HG02610 (cell line): ENCODE measurements at regions not wholly inside any gene's neighbourhood (a gene's known extent, or its start where the extent isn't known, plus 50 kb on each side); places are given as distances from the start of the nearest gene placed in this dataset.
"Not testable (repeated sequence)": the region's sequence is repeated elsewhere in the genome, so short reads cannot be mapped to it uniquely, and the experiment has no call there.

Source experiments
- ATAC-seq: cut with Tn5 transposase; IDR thresholded peaks from one replicate; pipeline ENCODE4 v1.9.1; 2021; ENCODE audit warnings: mild to moderate bottlenecking, moderate library complexity; ENCODE audit not compliant: unreplicated experiment

DNA sequence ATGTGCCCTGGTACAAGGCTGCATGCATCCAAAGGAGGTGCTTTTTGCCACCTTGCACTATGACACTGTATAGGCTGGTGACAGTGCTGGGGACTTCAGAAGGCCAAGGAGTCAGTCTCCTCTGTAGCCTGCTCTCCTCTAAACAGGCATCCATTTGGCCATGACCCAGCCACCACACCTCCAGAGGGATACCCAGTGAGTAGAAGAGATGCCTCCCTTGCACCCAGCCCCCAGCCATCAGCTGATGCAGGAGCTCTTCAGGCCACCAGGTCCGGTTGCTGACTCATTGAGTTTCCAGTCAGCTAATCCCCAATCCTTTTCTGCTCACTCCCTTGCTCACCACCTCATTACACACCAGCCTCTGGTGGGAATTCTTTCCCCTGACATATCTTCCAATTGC lies 99.8 kb downstream of the PJA1 start:
- ATAC-seq = no peak

DNA sequence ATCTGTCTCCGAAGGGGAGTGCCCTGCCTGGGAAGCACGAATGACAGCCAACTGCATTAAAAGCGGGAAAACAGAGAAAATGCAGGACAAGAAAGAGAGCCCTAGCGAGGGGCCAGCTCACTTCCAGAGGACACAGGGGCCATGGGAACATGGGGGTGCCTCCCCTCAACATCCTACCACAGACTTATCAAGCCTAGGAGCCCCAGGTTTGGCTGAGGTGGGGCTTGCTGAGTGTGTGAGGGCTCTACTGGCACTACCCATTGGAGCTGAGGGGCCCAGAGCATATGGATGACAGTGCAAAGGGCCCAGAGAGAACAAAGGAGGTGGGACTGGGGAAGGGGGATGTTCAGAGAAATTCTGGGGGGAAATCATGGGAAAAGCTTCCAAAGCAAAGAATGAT lies 101.8 kb downstream of the PJA1 start:
- no peak for ATAC-seq

DNA sequence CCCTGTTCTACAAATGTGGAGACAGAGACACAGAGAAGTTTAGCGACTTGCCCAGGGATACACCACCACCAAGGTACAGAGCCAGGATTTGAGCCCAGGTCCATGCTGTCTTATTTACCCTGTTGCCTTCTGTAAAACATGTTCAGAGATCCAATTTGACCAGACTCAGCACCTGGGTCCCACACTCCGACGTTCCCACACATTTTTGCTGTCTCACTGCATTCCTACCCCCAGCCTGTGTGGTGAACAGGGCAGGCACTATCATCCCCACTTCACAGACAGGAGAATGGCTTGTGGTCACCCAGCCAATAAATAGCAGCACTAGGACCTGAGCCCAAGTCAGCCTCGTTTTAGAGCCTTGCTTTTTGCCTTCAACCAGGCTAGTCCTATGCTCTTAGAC lies 102.8 kb downstream of the PJA1 start:
- no peak for ATAC-seq

DNA sequence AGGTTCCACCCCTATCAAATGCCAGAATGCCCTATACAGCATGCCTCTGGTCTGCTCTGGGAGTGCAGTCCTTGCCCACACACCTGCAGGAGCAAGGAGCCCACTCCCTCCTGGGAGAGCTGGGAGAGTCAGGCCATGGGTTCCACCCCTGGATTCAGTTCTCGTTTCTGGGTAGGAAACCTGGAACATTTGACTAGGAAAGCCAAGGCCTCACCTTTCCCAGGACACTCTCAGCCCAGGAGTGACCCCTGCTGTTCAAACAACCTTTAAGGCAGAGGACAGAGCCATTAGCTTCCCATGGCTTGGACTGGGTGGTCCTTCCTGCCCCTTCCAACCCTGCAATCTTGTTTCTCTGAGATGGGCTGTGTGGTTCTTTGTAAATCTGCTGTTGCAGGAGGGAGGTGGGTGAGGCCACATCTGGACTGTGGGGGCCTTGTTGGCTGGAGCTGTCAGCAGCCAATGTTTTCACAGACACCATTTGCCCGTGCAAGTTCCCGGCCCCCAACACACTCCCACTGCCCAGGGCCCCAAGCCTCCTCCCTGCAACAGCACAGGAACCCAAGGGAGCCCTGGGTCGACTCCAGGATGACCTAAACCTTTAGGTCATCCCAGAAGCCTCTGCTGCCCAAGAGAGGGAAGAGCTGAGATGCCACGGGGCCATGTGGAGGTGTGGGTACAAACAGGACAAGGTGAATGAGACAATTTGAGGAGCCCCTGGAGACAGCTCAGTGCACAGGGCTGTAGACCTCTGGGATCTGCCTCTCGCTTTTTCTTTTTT lies 104.4 kb downstream of the PJA1 start:
- ATAC-seq = no peak

DNA sequence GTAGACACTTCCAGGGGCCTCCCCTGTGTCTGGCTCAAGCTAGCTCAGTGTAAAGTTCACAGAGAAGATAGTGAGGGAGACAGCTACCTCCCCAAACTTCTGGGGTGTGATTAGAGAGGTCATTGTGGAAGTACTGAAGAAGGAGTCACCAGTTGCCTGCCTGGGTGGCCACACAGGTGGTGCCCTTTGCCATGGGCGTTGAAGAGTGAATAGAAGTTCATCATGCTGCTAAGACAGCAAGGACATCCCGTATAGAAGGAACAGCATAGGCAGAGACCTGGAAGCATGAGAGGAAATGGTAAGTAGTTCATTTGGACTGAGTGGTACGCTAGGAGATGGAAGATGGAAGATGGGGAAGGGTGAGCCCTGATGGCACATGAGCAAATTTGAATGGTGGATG lies 110.1 kb downstream of the PJA1 start:
- ATAC-seq = no peak

DNA sequence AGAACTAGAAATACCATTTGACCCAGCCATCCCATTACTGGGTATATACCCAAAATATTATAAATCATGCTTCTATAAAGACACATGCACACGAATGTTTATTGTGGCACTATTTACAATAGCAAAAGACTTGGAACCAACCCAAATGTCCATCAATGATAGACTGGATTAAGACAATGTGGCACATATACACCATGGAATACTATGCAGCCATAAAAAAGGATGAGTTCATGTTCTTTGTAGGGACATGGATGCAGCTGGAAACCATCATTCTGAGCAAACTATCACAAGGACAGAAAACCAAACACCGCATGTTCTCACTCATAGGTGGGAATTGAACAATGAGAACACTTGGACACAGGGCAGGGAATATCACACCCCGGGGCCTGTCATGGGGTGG lies 110.8 kb downstream of the PJA1 start:
- not testable (repeated sequence) for ATAC-seq

DNA sequence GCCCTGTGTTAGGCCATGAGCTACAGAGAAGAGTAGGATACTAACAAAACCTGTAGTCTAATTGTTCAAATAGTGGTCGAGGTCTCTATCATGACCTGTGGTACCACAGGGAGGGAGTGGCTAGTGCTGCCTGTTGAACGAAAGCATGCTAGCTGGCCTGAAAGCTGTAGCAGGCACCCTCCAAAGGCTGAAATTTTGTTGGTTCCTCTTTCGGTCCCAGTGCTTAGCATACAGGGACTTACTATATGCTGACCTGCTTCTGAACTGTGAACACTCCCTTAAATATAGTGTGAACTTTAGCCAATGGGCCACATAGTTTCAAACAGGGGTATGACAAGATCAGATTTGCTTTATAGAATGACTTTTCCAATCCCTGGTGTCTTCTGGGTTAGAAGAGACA lies 113.4 kb downstream of the PJA1 start:
- ATAC-seq = no peak

DNA sequence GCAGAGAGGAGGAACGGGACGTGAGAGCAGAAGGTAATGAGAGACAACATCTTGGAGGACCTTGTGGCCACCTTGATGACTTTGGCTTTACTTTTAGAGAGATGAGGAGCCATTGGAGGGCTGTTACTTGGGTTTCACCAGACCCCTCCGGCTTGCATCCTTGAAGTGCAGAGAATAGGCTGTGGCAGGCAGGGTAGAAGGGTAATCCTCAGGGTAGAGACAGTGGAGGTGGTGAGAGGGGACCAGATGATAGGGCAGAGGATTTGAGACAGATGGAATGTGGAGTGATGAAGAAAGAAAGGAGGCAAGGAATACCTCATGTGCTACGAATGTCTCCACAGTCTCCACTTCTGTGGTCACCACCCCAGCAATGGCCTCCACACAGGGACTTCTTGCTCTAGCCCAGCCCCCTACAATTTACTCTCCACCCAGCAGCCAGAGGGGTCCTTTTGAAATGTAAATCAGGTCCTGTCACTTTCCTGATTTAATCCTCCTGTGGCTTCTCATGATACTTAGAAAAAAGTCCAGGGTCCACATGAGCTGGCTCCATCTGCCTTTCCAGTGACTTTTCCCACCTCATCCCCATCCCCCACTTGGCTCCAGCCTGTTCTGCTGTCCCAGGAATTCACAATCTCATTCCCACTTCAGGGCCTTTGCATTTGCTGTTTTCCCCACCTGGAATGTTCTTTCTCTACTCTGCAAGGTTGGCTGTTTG lies 115.0 kb downstream of the PJA1 start:
- no peak for ATAC-seq

DNA sequence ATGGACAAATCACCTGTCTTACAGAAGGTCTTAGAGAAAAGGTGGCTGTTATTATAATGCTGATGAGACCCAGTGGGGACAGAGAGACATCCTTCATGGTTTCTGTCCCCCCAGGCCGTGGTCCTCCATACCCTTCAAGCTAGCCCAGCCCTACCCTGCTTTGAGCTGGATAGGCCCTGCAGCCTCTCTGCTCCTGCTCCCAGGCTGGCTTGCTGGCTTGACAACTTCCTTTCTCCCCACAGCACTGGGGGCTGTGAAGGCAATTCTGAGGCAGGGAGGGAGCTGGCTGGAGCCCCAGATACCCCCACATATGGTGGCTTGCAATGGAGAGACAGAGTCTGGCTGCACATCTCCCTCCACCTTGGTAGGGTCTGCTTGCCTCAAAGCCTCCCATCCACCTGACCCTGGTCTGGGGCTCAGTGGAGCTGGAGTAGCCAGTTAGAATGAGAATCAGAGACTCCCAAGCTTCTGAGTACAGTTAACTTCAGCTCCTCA lies 118.2 kb downstream of the PJA1 start:
- ATAC-seq = no peak

DNA sequence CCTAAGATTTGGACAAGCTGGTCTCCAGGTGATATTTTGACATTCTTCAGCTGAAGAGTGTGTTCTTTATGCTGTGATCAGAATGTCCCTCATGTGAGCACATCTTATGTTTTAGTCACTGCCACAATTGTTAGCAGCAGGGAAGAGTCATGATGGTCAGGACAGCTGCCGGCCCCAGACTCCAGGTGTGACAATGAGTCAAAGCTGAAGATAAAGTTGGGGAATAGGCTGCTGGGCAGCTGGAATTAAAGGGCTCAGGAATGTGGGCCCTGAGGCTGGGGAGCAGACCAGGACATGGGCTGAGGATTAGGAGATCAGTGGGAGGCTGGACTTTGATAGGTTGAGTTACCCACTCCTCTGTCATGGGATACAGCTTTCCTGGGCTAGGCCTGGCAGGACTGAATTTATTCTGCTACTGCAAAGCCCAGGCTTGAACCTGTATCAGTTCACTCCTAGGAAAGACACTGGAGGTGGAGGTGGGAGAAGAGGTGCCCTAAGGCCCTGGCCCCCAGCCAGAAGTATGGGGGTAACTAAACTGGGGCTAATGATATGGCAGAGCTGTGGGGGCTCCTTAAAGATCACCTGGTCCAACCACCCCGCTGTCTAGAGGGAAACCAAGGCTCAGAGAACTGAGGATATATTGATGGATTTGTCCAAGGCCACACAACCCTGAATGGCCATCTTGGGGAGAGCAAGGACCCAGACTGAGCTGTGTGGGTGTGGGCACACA lies 119.5 kb downstream of the PJA1 start:
- no peak for ATAC-seq

DNA sequence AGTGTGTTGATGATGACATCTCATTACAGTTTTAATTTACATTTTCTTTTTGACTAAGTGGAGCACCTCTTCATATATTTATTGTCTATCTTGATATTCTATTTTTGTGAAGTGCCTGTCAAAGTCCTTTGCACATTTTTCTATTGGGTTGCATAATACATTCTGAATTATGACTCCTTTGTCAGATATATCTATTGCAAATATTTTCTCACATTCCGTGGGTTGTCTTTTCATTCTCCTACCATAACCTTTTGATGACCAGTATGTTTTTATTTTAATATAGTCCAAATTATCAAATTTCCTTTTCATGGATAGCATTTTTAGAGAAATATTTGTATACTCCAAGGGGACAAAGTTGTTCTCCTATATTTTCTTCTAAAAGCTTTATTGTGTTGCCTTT lies 126.4 kb downstream of the PJA1 start:
- no peak for ATAC-seq

DNA sequence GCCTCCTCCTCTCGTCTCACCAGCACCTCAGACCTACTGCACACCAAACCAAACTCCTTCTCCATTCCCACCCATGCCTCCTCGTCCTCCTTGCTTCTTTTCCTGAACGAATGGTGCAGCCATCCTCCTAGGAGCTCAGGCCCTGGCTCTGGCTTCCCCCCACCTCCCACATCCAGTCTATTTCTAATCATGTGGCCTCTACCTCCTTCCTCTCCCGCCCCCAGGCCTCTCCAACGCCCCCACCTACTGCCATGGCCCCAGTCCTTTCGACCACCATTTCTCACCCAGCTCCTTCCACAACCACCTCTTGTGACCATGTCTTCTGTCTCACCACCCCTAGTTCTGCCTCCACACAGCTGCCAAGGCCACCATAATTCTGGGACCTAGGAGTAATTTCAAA lies 127.1 kb downstream of the PJA1 start:
- no peak for ATAC-seq

DNA sequence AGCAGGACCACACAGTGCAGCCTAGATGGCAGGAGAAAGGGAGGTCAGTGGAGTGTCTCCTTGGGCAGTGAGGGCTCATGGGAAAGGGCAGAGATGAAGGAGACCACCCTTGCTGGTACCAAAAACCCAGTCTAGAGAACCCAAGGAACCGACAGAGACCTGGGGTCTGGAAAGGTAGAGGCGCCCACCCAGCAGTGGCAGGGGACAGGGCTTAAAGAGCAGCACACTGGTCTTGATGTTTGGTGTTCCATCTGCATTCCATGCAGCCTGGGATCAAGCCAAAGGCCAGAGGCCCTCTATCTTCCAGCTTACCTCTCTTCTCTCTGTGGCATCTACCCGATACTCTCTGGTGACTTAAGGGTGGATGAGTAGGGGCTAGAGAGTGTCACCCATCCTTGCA lies 127.5 kb downstream of the PJA1 start:
- no peak for ATAC-seq

DNA sequence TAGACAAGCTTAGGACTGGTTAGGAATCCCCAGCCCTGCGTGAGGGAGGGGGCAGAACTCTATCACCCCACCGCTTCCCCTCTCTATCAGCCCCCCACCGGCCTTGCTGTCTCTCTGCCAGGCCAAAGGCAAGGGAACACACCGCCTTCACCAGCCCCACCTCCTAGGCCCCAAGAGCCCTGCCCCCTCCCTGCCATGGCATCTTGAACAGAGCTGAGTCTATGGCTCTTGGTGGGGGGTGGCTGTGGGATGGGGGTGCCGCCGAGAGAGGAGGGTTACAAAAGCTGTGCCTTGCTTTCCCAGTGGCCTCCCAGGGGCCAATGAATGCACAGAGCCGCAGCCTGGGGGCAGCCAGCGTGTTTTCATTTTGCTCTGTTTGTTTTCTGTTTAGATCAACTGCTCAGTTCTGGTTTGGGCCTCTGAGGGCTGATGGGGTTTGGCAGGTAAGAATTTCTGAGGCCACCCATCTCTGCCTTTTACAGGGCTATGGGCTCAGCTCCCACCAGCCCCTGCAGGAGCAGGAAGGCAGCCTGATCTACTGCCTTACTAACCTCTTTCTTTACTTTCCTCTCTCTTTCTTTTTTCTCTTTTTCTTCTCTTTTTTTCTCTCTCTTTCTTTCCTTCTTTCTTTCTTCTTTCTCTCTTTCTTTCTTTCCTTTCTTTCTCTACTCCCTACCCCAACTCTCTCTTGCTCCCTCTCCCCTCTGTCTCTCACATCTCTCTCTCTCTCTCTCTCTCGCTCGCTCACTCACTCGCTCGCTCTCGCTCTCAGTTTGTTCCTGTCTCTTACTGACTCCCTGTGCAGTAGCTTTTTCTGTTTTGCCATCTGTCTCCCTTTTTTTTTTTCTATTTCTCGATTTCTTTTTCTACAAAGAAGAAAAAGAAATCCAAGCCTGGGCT lies 128.3 kb downstream of the PJA1 start:
- no peak for ATAC-seq

DNA sequence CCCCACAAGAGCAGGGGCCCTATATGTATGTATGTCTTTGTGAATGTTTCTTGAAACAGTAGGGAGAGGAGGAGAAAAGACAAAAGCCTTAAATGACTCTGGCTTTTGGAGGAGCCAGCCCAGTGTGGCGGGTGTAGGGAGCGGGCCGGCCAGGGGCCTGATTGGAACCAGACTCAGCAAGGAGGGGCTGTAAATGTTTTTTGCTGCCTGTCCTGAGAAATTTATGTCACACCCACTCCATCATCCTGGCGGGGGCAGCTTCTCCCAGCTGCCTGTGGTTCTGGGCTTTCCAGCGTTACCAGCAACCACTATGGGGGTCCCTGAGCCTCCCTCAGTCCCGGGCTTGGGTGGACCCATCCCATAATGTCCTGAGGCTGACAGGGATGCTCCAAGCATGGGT lies 130.8 kb downstream of the PJA1 start:
- no peak for ATAC-seq

DNA sequence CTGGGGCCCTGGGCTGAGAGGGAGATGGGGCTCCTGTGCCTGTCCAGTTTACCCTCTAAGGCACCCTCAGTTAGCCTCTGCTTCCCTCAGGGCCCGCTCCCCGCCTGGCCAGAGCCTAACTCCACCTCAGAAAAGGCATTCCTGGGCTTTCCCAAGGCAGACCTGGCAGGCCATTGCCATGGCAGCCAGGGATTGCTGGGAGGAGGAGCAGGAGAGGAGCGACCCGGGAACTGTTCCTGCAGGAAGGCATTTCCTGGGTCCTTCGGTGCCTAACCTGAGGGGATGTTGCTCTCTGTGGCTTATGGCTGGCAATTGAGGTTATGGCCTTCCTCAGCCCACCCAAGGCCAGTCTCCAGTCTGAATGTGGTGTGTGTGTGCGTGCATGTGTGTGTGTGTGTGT lies 131.3 kb downstream of the PJA1 start:
- ATAC-seq = no peak

DNA sequence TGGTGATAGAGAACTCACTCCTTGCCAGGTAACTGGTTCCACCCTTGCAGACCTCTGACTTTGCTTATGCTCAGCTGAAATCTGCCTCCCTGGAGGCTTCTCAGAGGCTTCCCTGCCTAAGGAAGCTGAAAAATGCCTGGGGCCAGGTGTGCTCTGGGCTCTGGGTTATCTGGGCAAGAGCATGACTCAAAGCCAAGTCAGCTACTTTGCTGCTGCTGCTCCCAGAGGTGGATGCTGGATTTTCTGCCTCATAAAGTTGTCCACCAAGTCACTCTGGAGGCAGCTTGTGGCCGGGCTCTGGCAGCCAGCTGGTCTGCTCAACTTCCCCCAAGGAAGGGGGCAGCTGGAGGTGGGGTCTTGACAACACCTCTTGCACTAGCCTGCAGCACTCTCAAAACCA lies 132.7 kb downstream of the PJA1 start:
- ATAC-seq = no peak

DNA sequence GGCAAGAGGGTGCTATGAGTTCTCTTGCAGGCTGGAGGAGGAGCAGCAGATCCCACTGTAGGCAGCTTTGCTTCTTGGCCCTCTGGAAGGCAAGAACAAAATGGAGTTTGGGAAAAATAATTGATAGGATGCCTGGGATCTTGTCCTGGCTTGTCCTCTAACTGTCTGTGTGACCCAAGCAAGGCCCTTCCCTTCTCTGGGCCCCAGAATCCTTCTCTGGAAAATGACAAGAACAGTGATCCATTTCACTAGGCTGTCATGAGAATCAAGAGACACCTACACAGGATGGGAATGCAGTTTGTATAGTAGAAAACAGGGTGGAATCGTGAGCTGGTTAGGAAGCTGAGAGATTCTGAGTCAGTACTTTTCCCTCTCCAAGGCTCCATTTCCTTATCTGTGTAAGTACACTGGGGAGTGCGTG lies 133.3 kb downstream of the PJA1 start:
- ATAC-seq = no peak

DNA sequence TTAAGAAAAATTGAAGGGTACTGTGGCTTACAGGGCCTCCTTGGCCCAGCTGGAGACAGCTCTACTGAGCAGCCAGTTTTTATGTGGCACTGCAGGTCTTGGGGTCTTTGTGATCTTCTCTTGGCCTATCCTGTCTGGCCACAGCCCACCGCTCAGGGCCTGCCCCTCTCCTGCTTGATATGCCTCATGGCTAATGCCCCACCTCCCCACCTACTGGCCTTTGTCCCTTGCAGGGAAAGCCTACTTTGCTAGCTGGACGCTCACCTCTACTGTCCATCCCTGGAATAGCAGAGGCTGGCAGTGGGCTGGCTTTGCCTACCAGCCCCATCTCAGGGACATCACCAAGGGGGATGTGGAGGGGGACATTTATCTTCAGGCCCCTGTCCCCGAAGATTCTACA lies 134.1 kb downstream of the PJA1 start:
- ATAC-seq = no peak

DNA sequence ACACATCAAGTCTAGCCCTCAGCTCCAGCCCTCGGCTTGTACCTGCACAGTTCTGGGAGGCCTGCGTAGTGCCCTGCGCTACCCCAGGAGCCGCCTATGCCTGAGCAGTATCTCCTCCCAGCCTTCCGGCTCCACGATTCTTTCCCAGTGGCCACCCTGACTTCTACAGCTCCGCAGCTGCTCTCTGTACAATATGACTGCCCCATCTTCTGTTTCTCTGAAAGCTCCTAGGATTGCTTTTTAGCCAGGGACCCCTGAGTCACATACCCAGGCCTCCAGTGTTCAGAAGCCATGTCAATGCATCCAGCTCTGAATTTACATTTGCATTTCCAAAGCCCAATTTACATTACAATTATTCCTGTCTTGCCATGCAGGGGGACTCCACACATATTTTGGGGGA lies 135.5 kb downstream of the PJA1 start:
- ATAC-seq = no peak

DNA sequence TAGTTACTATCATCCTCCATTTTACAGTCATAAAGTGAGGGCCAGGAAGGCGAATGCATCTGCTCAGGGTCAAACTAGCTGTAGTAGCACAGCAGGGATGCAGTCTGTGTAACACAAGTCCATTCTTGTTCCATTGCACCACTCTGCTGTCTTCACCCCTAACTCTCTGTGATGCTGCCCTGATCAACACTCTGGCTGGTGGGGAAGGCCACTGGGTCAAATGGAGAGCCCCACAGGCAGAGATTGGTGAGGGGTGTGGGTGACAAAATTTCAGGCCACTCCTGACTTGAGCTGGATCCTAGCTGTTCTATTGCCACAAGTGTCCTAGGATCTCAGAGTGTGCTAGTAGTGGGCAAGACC lies 136.5 kb downstream of the PJA1 start:
- no peak for ATAC-seq
